ENCODE measurements at regions not wholly inside any gene's neighbourhood (a gene's known extent, or its start where the extent isn't known, plus 50 kb on each side); places are given as distances from the start of the nearest gene placed in this dataset.

GRCh38 chr2:194332799-194333490 is 1324.1 kb upstream of the SLC39A10 start:
- TF ChIP-seq NFIC (IDR thresholded peaks at IDR 0.05): peak; percentile 38; the same call in 1 of the 2 replicates
- no peak for TF ChIP-seq TAF1 (IDR thresholded peaks at IDR 0.05; ENCODE audit: low read depth)

GRCh38 chr2:194328456-194328855 is 1328.6 kb upstream of the SLC39A10 start:
- TF ChIP-seq USF1 (IDR thresholded peaks at IDR 0.05) (no peak), MAX (IDR thresholded peaks at IDR 0.05) (no peak), CEBPB (IDR thresholded peaks at IDR 0.05) (no peak), TAF1 (IDR thresholded peaks at IDR 0.05; ENCODE audit: low read depth) (no peak)

- TF ChIP-seq NFIC (IDR thresholded peaks at IDR 0.05) (no peak), FOXM1 (IDR thresholded peaks at IDR 0.05; ENCODE audit: borderline replicate concordance, low read depth) (no peak), EP300 (IDR thresholded peaks at IDR 0.05; ENCODE audit: borderline replicate concordance) (no peak), RAD21 (IDR thresholded peaks at IDR 0.05; ENCODE audit: low read depth) (no peak), TAF1 (IDR thresholded peaks at IDR 0.05; ENCODE audit: low read depth) (no peak), MAX (IDR thresholded peaks at IDR 0.05) (no peak), TCF12 (IDR thresholded peaks at IDR 0.05; ENCODE audit: low read depth) (no peak), USF1 (IDR thresholded peaks at IDR 0.05) (no peak), ZBTB7A (IDR thresholded peaks at IDR 0.05; ENCODE audit: low read depth) (no peak), EGR1 (IDR thresholded peaks at IDR 0.05) (no peak), TEAD4 (IDR thresholded peaks at IDR 0.05) (no peak), YY1 (IDR thresholded peaks at IDR 0.05; ENCODE audit: low read depth) (no peak), CREB1 (IDR thresholded peaks at IDR 0.05; ENCODE audit: low read depth) (no peak), REST (IDR thresholded peaks at IDR 0.05; ENCODE audit: low read depth) (no peak), CEBPB (IDR thresholded peaks at IDR 0.05) (no peak)
These were observed 1329.7 kb upstream of the SLC39A10 start for GRCh38 chr2:194327196-194327888.

- TF ChIP-seq RAD21 (IDR thresholded peaks at IDR 0.05; ENCODE audit: low read depth): no peak
- TF ChIP-seq REST (IDR thresholded peaks at IDR 0.05; ENCODE audit: low read depth): no peak
- no peak for TF ChIP-seq ZBTB7A (IDR thresholded peaks at IDR 0.05; ENCODE audit: low read depth)
- no peak for TF ChIP-seq CREB1 (IDR thresholded peaks at IDR 0.05; ENCODE audit: low read depth)
These were observed 1333.3 kb upstream of the SLC39A10 start for GRCh38 chr2:194323740-194324139.

GRCh38 chr2:194320520-194320919 is 1336.5 kb upstream of the SLC39A10 start:
- TF ChIP-seq MAX (IDR thresholded peaks at IDR 0.05): no peak
- no peak for TF ChIP-seq USF1 (IDR thresholded peaks at IDR 0.05)
